K562 (cell line): ENCODE measurements at regions not wholly inside any gene's neighbourhood (a gene's known extent, or its start where the extent isn't known, plus 50 kb on each side); places are given as distances from the start of the nearest gene placed in this dataset.
"Not testable (repeated sequence)": the region's sequence is repeated elsewhere in the genome, so short reads cannot be mapped to it uniquely, and the experiment has no call there.

Experiments used
- ATAC-seq: fragments of 200-7000 bp; cut with Tn5 transposase; 3 replicates; pipeline ENCODE4 v1.9.1; 2020; ENCODE audit warnings: moderate library complexity
- BruUV-seq: library from RNA; stranded (reverse); fragments of 400-500 nt; replicated peaks from 2 replicates; lab custom pipeline; 2021; lab: Mats Ljungman, UMichigan
- CTCF ChIA-PET: fragments of 300-600 bp; formaldehyde crosslinking; extraction: SDS; loops from one replicate; lab custom pipeline; 2021; ENCODE audit warnings: low intra/inter-chr PET ratio; lab: Yijun Ruan, JAX
- POLR2A ChIA-PET: fragments of 300-600, 350-650 bp; sonication (Branson Sonifier 250); formaldehyde crosslinking; extraction: SDS; loops from one replicate; lab custom pipeline; 2021; ENCODE audit warnings: antibody characterized with exemption, inconsistent platforms; lab: Yijun Ruan, JAX
- DNase-seq, 4 experiments: peaks; one replicate each; pipeline versions ENCODE4 v3.0.0 to v3.0.0-alpha.2; 2011 to 2018; ENCODE audit warnings: low spot score in 3 of 4, mixed read lengths in 3 of 4; ENCODE audit errors: extremely low read depth in 1 of 4
- FAIRE-seq: peaks from 2 replicates; lab custom pipeline; 2011; peaks lifted over from hg19 to GRCh38; lab: Jason Lieb, UNC
- H2AFZ ChIP-seq: 2 replicates; pipeline ENCODE4 v1.6.0; 2011; ENCODE audit warnings: low read depth, low read length, control low read depth, inconsistent platforms
- H3K27ac ChIP-seq: fragments of 200-600 bp; 3 replicates; pipeline ENCODE4 v1.8.0; 2011; ENCODE audit warnings: low read depth, mild to moderate bottlenecking, control low read depth, inconsistent platforms, low read length, moderate library complexity, mixed read lengths; ENCODE audit errors: extremely low read depth
- H3K27me3 ChIP-seq, 2 experiments: fragments of 300-600 bp in 1 of 2; 2 replicates in 1 of 2; 3 replicates in 1 of 2; pipeline versions ENCODE4 v1.6.0 to v1.8.0; 2011; ENCODE audit warnings: inconsistent platforms in 2 of 2, low read length in 2 of 2, mild to moderate bottlenecking in 1 of 2, mixed read lengths in 1 of 2, moderate library complexity in 1 of 2; ENCODE audit not compliant: control insufficient read depth in 2 of 2, insufficient read depth in 2 of 2
- H3K36me3 ChIP-seq: fragments of 300-600 bp; 3 replicates; pipeline ENCODE4 v1.8.0; 2011; ENCODE audit warnings: mild to moderate bottlenecking, low read length, inconsistent platforms; ENCODE audit not compliant: control insufficient read depth, insufficient read depth
- H3K4me1 ChIP-seq, 2 experiments: fragments of 200-600 bp in 1 of 2; replicated peaks in 1 of 2; 2 replicates in 1 of 2; 3 replicates in 1 of 2; pipeline versions ENCODE4 v1.5.1 to v1.8.0; 2011; ENCODE audit warnings: inconsistent platforms in 2 of 2, low read length in 2 of 2, mild to moderate bottlenecking in 1 of 2, mixed read lengths in 1 of 2, moderate library complexity in 1 of 2; ENCODE audit not compliant: control insufficient read depth in 2 of 2, insufficient read depth in 2 of 2
- H3K4me2 ChIP-seq: 2 replicates; pipeline ENCODE4 v1.6.1; 2011; ENCODE audit warnings: low read length, control low read depth, inconsistent platforms, mixed read lengths; ENCODE audit not compliant: insufficient read depth
- H3K4me3 ChIP-seq: fragments of 200-600 bp; sonication (generic), shearing (Covaris generic); 2 replicates; pipeline ENCODE4 v1.5.1; 2016; ENCODE audit warnings: control low read depth, inconsistent platforms
- H3K79me2 ChIP-seq: fragments of 200-600 bp; 3 replicates; pipeline ENCODE4 v1.8.0; 2011; ENCODE audit warnings: low read length, inconsistent platforms; ENCODE audit not compliant: control insufficient read depth, insufficient read depth
- H3K9ac ChIP-seq, 2 experiments: 2 replicates each; pipeline versions ENCODE4 v1.6.0 to v1.6.1; 2011; ENCODE audit warnings: low read depth in 2 of 2, low read length in 2 of 2, control low read depth in 1 of 2, inconsistent platforms in 1 of 2, mild to moderate bottlenecking in 1 of 2, mixed read lengths in 1 of 2; ENCODE audit not compliant: insufficient read depth in 1 of 2
- H3K9me1 ChIP-seq: one replicate; pipeline ENCODE4 v1.6.0; 2011; ENCODE audit warnings: inconsistent platforms, mild to moderate bottlenecking, low read length, moderate library complexity; ENCODE audit not compliant: control insufficient read depth, insufficient read depth
- H3K9me3 ChIP-seq: replicated peaks from 2 replicates; pipeline ENCODE4 v1.5.1; 2011; ENCODE audit warnings: low read depth, low read length, inconsistent platforms; ENCODE audit not compliant: control insufficient read depth, insufficient read depth
- H4K20me1 ChIP-seq: replicated peaks from 2 replicates; pipeline ENCODE4 v1.6.1; 2011; ENCODE audit warnings: low read length, inconsistent platforms, mixed read lengths; ENCODE audit not compliant: control insufficient read depth, insufficient read depth
- MYC ChIP-seq, 2 experiments: fragments of 250-450 bp in 1 of 2; sonication (Bioruptor Pico) in 1 of 2; IDR thresholded peaks; 2 replicates each; pipeline versions ENCODE4 v1.5.1 to v1.6.1; 2012 to 2021; ENCODE audit warnings: low read depth in 2 of 2, borderline replicate concordance in 1 of 2, improper control_type of control experiment in 1 of 2, low read length in 1 of 2, mild to moderate bottlenecking in 1 of 2, moderate library complexity in 1 of 2
- NRF1 ChIP-seq, 2 experiments: fragments of 450-650 bp; IDR thresholded peaks in 1 of 2; conservative IDR thresholded peaks in 1 of 2; 2 replicates each; pipeline ENCODE4 v1.6.1; 2014; ENCODE audit warnings: mild to moderate bottlenecking in 2 of 2
- ZNF316 ChIP-seq: fragments of 450-650 bp; IDR thresholded peaks from 2 replicates; pipeline ENCODE4 v1.6.1; 2016
- WGBS: fragments of 100-300 bp; shearing (Covaris generic); methylation state at CpG from one replicate; pipeline ENCODE4 v1.1.6; 2016; ENCODE audit warnings: low coverage, mixed read lengths; ENCODE audit not compliant: insufficient coverage; ENCODE audit errors: missing lambda C conversion rate; 5-methylcytosine and 5-hydroxymethylcytosine counted together
- in situ Hi-C: fragments of 300-500 bp; cut with MboI; formaldehyde crosslinking; loops from 4 replicates; pipeline ENCODE4 v1.15.0; 2018; ENCODE audit warnings: inconsistent platforms, mixed read lengths
- intact Hi-C: fragments of 100-400 bp; cut with micrococcal nuclease; formaldehyde crosslinking; loops from 2 replicates; pipeline ENCODE4 v1.14.2; 2022

- H3K4me2 ChIP-seq: no peak overlapping the region
- no peak overlapping the region for H3K27ac ChIP-seq
- H3K27me3 ChIP-seq: no peaks in the 10 kb centered on the region
- no peaks in the 10 kb centered on the region for H3K9me1 ChIP-seq
- no peaks in the 10 kb centered on the region for H3K9me3 ChIP-seq
- H2AFZ ChIP-seq: no peak overlapping the region
- BruUV-seq: no TSS peak
- H3K4me3 ChIP-seq: no peak overlapping the region
- TF ChIP-seq NRF1 (conservative IDR thresholded peaks at IDR 0.05 in 1 of 2, IDR thresholded peaks at IDR 0.05 in 1 of 2): no peak
- TF ChIP-seq ZNF316: no peak
- TF ChIP-seq MYC (IDR thresholded peaks at IDR 0.05; ENCODE audit: low read depth, low read length): no peak
- TF ChIP-seq MYC (CRISPR knock-in tag; IDR thresholded peaks at IDR 0.05; ENCODE audit: borderline replicate concordance, low read depth): no peak
- intact Hi-C loops: no loop called here
- in situ Hi-C loops: no loop called here
- ATAC-seq: no peak
- H3K4me1 ChIP-seq: no peaks in the 10 kb centered on the region
- WGBS: 0% methylated on average over 2 of the region's 2 CpGs
- no peak overlapping the region for H3K9ac ChIP-seq
- no peak for FAIRE-seq
- DNase-seq: no peak
- POLR2A ChIA-PET: no interaction called here
- H4K20me1 ChIP-seq: no peaks in the 10 kb centered on the region
- CTCF ChIA-PET: no interaction called here
- no peaks in the 10 kb centered on the region for H3K36me3 ChIP-seq
- H3K79me2 ChIP-seq: no peaks in the 10 kb centered on the region
Measured at GRCh38 chr10:90245623-90246022, 544.2 kb downstream of the KIF20B start.

- H3K36me3 ChIP-seq, H4K20me1 ChIP-seq, H3K4me2 ChIP-seq, H3K79me2 ChIP-seq, H3K9me3 ChIP-seq, POLR2A ChIA-PET, H3K4me3 ChIP-seq, FAIRE-seq, intact Hi-C loops, H3K9ac ChIP-seq, CTCF ChIA-PET, H2AFZ ChIP-seq, H3K9me1 ChIP-seq, H3K27me3 ChIP-seq, H3K4me1 ChIP-seq, H3K27ac ChIP-seq, in situ Hi-C loops, BruUV-seq, DNase-seq, ATAC-seq: not testable (repeated sequence)
- WGBS: 2% methylated on average over 9 of the region's 16 CpGs
Measured at GRCh38 chr10:90250784-90251183, 549.4 kb downstream of the KIF20B start.
